ENCODE measurements at regions not wholly inside any gene's neighbourhood (a gene's known extent, or its start where the extent isn't known, plus 50 kb on each side); places are given as distances from the start of the nearest gene placed in this dataset.

- Histone ChIP-seq H3K4me1 (ENCODE audit: insufficient read depth) (no peaks in the 10 kb centered on the region), H2AFZ (no peak overlapping the region), H3K36me3 (ENCODE audit: insufficient read depth) (no peaks in the 10 kb centered on the region), H3K79me2 (replicated peaks; ENCODE audit: insufficient read depth) (no peaks in the 10 kb centered on the region), H3K4me2 (no peak overlapping the region), H3K27ac (ENCODE audit: low read depth) (no peak overlapping the region), H3K9me2 (ENCODE audit: insufficient read depth) (no peaks in the 10 kb centered on the region), H3K4me3 (no peak overlapping the region), H4K20me1 (replicated peaks; ENCODE audit: insufficient read depth) (no peaks in the 10 kb centered on the region), H3K27me3 (ENCODE audit: insufficient read depth) (no peaks in the 10 kb centered on the region), H3F3A (replicated peaks; ENCODE audit: low read depth) (no peaks in the 10 kb centered on the region)
- Mint-ChIP-seq H3K9me3 (no peaks in the 10 kb centered on the region), H3K27ac (no peak overlapping the region), H3K36me3 (ENCODE audit: low read depth) (no peaks in the 10 kb centered on the region), H3K4me3 (no peak overlapping the region), H3K27me3 (ENCODE audit: insufficient read depth, low read depth, poor library complexity) (peaks cover 4% of the 10 kb centered on the region), H3K4me1 (peaks cover 7% of the 10 kb centered on the region; the same call in 1 of the 3 replicates)
- DNase-seq (ENCODE audit: low spot score) (no peak), ATAC-seq (no peak)
- TF ChIP-seq ZNF331 (CRISPR knock-in tag; IDR thresholded peaks at IDR 0.05; ENCODE audit: low read depth) (no peak), REST (IDR thresholded peaks at IDR 0.05; ENCODE audit: unreplicated experiment) (no peak), STAT1 (IDR thresholded peaks at IDR 0.05; ENCODE audit: unreplicated experiment) (no peak), EZH2phosphoT487 (IDR thresholded peaks at IDR 0.05; ENCODE audit: unreplicated experiment) (no peak), JUNB (IDR thresholded peaks at IDR 0.05; ENCODE audit: unreplicated experiment) (no peak), NANOG (IDR thresholded peaks at IDR 0.05; ENCODE audit: borderline replicate concordance) (no peak), ZNF114 (CRISPR knock-in tag; IDR thresholded peaks at IDR 0.05) (no peak), POLR2AphosphoS5 (IDR thresholded peaks at IDR 0.05; ENCODE audit: low read depth) (no peak), EZH2 (IDR thresholded peaks at IDR 0.05; ENCODE audit: low read depth, unreplicated experiment) (no peak), ZNF462 (CRISPR knock-in tag; IDR thresholded peaks at IDR 0.05) (no peak), CTCF (conservative IDR thresholded peaks at IDR 0.05; ENCODE audit: low read depth in 2 of 2) (no peak), ETS1 (IDR thresholded peaks at IDR 0.05) (no peak), CREB1 (CRISPR knock-in tag; IDR thresholded peaks at IDR 0.05; ENCODE audit: low read depth) (no peak)
Measured at GRCh38 chr21:38996355-38996754, 186.9 kb downstream of the PSMG1 start.
